HG02763 (cell line): ENCODE measurements at regions not wholly inside any gene's neighbourhood (a gene's known extent, or its start where the extent isn't known, plus 50 kb on each side); places are given as distances from the start of the nearest gene placed in this dataset.

Source experiments
- ATAC-seq: cut with Tn5 transposase; IDR thresholded peaks from one replicate; pipeline ENCODE4 v1.9.1; 2021; ENCODE audit warnings: mild to moderate bottlenecking, moderate library complexity; ENCODE audit not compliant: unreplicated experiment

DNA sequence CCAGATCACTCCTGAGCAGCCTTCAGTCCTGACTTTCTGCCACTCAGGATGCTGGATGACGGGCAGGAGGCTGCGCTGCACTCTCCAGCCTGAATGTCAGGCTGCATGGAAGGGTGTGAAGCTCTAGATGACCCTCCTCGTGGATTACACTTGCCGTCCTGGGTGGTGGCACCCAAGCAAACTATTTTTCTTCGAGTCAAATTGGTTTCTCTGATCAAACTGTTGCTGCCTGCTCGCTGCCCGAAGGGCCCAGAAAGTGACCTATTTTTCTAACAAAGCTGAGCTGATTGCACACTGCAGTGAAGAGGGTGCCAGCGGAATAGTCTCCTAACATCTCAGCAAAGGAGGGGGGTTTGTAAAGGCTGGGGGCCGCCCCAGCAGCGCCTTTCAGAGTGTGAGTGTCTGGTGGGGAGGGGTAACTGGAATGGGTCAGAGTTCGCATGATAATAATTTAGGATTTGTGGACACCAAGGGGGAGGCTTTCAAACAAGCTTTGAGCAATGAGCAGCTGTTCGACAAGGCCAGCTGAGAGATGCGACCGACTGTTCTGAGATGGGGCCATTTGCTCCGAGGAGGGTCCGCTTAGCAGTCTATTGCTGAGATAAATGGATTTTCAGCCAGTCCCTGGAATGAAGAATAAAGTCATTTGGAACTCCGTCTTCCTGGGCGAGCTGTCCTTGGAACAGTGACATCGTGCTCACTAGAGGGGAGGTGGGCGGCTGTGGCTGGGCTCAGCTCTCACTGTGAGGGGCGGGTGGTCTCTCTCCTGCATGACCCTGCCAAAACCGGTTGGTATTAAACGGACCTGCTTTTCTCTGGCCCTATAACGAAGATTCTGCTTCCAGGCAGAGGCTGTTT is 537.6 kb downstream of the BRD1 start:
- ATAC-seq, result no peak

DNA sequence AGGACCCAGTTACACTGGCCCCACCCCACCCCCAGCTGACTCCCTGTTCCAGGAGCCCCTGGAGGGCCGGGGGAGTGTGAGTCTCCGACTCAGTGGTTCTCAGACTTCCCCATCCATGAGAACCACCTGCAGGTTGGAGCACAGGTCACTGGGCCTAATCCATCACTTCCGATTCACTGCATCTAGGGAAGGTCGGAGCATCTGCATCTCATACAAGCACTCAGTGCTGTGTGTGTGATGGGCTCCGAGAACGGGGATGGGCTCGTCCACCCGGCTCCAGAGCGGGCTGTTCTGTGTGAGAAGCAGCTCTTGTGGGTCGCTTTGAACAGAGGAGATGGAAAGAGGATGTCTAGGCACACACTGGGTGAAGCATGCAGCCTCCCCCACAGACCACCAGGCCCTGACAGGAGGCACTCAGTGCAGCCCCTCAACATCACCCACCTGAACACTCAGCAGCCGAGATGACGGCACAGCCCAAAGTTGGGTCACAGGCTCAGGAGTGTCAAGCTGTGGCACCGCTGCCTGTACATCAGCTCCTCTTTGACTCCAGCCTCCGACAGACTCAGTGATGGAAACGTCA is 541.4 kb downstream of the BRD1 start:
- ATAC-seq, result no peak

DNA sequence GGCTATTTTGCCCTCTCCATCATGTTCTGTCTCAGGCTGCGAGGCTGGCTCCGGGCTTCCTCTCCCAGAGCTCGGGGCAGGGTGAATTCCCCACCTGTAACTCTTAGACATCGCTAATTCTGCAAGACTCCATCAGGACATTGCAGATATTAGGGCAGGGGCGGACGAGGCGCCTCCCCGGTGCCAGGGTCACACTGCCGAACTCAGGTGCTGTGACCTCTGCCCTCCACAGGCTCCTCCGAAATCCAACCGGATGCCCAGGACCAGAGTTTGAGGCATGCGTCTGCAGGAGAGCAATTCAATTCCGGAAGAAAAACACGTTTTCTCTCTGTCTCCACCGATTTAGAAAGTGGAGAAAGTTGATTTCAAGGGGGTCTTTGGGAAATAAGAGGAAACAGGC is 542.7 kb downstream of the BRD1 start:
- no peak for ATAC-seq

DNA sequence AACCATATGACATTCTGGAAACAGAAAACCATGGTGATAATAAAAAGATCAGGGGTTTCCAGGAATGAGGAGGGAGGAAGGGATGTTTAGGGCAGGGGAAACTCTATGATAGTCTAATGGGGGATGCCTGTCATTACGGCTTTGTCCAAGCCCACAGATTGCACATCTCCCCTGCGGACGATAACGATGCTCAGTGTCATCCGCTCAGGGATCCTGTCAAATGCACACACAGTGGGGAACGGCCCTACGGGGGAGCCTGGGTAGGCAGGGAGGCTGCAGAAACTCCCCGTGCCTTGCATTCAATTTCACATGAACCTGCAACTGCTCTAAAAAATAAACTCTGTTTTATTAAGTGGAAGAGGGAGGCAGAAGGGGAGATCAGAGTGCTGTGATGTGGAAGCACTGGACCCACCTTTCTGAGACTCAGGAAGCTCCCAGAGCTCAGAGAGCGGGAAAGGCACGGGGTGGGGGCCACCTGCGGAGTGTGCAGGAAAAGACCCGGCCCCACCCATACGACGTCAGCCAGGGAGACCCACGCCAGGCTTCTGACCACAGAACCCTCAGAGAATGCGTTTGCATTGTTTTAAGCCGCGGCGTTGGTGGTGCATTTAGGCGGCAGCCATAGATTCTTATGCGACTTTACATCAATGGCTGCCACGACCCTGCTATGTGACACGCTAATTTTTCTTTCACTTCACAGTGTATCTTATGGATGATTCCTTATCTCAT is 543.5 kb downstream of the BRD1 start:
- ATAC-seq, result no peak

DNA sequence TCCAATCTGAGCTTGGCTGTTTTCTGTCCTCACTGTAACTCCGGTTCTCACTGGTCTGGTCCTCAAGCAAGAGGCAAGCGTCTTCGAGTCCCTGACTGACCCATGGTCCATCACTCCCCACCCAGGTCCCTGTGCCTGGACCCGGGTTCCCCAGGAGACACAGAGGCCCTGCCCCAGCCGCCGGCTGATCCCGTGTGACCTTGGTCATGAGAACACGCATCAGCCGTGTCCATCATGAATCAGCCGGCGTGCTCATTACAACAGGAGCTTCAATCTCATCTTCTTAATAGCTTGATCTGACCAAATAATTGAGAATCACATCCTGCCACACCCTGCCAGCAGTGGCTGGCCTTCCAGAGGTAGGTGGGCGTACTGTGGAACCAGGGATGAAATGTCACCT is 545.1 kb downstream of the BRD1 start:
- ATAC-seq, result no peak

DNA sequence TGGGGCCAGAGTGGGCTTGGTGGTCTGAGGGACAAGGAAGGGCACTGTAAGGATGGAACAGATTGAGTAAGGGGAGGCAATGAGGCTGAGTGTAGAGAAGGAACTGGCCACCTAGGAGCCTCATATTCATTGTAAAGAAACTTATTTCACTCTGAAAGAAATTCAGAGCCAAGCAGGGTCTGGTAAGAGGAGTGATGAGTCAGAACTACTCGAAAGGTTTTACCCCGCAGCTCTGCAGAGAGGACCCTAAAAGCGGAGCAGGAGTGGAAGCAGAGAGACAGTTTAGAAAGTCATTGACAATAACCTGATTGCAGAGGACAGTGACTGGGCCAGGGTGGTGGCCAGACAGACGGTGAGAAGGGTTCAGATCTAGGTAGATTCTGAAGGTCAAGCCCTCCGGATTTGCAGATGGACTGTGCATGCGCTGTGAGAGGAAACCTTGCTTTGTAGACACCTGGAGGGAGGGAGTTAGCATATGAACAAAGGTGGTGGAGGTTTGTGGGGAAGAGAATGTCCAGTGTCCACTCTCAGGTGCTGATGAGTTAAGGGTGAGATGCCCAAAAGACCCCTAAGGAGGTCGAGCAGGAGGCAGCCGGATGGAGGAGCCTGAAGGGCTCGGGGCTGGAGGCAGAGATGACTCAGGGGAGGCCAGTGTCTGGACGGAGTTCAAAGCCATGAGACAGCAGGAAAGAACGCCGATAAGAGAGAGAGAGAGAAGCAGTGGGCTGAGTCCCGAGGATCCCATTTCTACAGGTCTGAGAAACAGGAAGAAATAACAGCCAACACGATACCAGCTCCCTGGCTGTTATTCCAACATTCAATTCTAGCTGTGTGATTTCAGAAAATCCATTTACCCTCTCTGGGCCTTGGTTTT is 546.0 kb downstream of the BRD1 start:
- ATAC-seq, result no peak

DNA sequence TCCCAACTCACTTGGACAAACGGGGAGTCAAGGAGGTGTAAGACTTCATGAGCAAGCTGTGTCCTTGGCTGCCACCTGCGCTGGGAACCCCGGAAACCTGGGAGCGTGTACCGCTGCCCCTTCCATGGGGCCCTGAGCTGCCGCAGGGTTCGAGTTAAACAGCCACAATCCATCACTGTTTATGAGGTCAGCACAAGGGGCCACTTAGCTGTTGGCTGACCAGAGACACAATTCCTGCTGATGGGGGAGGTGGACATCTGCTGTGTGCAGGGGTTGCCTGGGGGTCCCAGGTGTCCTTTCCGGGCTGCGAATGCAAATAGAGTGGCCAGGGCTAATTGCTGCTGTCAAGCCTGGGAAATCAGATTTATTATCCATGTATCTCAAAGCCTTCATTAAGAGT is 549.3 kb downstream of the BRD1 start:
- ATAC-seq, result no peak

DNA sequence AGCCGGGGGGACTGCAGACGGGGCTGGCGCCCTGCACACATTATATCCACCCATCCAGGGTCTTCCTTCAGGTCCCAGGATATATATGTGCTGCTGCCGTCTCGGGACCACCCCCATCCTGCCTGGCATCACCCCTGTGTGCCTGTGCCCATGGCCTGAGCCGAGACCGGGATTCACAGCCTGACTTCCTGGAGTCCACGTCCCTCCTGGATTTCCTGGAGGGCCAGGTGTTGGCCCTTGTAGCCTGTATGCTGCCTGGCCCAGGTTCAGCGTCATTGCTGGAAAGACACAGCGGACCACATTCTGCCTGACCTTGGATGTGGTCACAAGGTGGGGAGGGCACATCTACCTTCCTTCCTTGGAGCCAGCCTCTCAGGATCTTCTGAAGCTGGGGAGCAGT is 551.1 kb downstream of the BRD1 start:
- ATAC-seq, result no peak

DNA sequence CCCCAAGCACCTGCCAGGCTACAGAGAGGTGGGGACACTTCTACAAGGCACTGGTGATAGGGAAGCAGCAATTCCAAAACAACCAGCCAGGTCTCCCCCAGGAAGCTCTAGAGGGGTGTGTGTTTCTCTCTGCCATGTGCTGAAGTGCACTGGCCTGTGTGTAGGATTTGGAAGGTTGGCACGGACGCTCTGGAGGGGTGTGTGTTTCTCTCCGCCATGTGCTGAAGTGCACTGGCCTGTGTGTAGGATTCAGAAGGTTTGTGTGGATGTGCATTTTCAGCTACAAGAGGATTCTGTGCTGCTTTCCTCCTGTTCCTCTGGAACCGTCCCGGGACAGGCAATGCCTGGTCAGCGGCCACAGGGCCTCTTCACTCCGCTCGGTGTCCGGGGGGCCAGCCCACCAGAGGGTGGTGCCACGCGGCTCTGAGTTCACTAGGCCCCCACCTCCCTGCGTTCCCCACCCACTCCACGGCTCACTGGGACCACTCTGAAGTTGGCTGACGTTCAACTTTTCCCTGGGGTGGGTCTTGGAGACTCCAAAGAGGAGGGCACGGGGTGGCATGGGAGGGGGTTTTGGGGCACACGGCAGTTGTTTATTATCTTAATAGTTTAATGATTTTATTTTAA is 552.8 kb downstream of the BRD1 start:
- no peak for ATAC-seq

DNA sequence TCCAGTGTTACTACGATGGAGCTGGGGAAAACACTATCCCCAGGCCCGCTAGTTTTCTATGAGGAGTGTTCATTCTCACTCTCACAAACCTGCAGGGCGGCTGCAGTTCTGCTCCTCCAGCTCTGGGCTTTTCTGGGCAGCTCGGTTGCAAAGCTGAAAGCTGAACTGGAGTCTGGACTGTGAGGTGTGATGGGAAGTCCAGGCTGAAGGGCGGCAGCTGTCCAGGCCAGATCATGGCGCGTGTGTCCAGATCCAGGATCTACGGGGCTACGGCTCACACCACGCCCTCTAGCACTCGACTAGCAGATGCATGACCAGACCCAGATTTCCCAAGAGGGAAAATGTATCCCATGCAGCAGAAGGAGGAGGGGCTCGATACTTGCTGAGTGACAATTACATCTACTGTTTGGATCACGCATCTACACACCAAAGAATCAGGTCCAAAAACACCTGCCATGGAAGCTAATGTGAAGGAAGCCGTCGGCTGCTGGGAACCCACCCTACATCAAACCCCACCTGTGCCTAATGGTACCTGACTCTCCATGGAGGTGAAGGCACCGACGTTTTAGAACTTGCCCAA is 555.0 kb downstream of the BRD1 start:
- ATAC-seq, result no peak

DNA sequence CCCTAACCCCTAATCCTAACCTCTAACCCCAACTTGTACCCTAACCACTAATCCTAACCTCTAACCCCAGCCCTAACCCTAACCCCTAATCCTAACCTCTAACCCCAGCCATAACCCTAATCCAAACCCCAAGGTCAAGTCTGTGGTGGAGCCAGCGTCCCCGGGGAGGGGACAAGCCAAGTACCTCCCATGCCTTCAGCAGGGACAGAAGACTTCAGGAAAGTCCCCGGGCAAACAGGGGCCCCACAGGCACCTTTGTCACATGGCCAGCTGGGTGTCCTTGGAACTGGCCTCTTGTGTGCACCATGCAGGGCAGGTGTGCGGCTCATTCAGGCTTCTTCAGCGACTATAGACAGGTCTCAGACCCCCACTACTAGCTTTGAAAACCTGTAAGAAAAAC is 555.8 kb downstream of the BRD1 start:
- ATAC-seq, result no peak

DNA sequence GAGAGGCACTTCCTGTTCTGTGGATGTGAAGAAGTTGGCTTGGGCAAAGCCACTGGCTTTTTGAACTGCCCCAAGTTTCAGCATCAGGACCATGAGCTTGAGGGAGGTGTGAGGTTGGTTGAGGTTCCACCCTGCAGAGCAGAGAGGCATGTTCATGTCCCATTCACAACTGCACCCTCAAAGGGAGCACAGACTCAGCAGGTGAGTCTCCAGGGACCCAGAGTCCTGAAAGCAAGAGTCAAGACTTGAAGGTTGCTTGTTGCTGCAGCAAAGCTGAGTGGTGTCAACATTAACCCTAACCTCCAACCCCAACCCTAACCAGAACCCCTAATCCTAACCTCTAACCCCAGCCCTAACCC is 556.3 kb downstream of the BRD1 start:
- ATAC-seq, result no peak

DNA sequence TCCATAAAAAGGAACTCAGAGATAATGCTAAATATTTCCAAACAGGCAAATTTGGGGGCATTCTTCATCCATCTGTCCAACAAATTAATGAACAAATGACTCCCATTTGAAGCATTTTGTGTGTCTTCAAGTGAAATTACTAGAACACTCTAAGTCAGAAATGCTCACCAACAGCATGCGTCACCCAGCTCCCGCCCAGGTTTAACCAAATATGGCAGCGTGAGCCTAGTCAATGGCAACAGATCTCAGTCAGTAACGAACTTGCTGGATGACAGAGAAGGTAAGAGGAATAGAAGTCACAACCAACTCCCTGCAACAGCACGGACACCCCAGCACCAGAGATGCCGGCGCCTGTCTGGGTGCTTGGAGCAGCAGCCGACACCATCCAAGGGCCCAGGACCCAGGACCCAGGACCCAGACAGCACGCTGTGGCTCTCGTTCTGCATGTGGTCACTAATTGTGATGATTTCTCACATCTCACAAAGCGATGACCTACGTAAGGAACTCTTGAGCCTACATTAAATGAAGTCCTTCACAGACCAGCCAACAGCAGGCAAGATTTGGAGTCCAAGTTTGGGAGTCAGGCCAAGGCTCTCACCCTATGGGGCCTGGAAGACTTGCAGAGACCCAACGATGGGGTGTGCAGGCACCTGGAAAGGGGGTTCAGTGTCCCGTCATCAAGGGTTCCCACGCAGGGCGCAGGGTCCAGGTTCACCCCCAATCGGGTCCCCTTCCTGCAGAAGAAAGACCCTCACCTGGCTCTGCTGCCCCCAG is 556.9 kb downstream of the BRD1 start:
- no peak for ATAC-seq

DNA sequence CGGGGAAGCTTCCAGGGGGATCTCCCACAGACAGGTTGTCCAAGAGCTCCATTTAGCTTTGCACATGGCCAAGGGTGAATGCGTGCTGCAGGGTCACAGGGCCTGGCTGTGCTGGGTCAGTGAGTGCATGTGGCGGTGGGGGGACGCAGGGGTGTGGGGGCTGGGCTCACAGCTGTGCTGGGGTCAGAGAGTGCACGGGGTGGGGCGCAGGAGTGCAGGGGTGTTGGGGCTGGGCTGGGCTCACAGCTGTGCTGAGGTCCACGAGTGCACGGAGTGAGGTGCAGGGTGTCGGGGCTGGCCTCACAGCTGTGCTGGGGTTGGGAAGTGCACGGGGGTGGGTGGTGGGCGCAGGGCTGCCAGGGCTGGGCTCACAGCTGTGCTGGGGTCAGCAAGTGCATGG is 557.7 kb downstream of the BRD1 start:
- no peak for ATAC-seq

DNA sequence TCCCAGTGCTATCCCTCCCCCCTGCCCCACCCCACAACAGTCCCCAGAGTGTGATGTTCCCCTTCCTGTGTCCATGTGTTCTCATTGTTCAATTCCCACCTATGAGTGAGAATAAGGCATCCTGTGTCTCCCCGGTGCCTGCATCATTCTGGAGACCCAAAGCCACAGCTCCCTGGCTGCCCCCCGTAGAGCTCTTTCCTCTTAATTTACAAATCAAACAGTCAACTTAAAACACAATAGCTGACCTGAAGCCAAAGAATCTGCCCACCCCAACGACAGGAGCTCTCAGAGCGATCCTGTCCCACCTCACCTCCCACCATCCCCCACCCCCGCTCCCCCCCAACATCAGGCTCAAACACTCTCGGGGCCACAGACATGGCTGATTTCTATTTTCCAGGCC is 558.3 kb downstream of the BRD1 start:
- no peak for ATAC-seq

DNA sequence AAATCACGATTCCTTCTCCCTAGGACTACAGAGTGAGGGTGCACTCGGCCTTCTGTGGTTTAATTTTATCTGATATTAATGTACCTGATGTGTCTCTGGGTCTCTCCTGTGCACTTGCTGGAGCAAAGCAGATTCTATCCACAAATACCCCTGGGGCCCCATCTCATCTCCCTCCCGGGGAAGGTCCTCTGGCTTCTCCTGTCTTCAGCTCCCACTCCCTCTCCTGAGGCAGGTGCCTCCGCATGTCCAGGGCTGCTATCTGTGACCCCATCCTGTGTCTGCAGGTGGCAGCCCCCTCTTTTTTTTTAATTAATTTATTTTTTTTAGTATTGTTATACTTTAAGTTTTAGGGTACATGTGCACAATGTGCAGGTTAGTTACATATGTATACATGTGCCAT is 558.7 kb downstream of the BRD1 start:
- no peak for ATAC-seq

DNA sequence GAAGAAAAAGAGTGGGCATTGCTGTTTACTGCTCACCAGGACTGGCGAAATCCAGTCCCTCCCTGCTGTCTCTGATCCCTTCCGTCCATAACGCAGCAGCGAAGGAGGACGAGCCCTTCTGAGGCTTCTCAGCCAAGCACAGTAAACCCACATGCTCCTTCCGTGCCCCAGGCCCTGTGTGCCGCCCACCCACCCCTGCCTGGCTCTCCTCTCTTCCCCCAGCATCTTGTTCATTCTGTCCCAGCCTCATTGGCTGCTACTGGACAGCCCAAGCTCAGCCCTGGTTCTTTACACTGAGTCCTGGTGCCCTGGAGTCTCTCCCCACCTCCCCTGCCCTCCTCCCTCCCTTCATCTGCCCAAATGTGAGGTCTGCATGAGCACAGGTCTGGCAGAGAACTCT is 559.7 kb downstream of the BRD1 start:
- ATAC-seq, result no peak

DNA sequence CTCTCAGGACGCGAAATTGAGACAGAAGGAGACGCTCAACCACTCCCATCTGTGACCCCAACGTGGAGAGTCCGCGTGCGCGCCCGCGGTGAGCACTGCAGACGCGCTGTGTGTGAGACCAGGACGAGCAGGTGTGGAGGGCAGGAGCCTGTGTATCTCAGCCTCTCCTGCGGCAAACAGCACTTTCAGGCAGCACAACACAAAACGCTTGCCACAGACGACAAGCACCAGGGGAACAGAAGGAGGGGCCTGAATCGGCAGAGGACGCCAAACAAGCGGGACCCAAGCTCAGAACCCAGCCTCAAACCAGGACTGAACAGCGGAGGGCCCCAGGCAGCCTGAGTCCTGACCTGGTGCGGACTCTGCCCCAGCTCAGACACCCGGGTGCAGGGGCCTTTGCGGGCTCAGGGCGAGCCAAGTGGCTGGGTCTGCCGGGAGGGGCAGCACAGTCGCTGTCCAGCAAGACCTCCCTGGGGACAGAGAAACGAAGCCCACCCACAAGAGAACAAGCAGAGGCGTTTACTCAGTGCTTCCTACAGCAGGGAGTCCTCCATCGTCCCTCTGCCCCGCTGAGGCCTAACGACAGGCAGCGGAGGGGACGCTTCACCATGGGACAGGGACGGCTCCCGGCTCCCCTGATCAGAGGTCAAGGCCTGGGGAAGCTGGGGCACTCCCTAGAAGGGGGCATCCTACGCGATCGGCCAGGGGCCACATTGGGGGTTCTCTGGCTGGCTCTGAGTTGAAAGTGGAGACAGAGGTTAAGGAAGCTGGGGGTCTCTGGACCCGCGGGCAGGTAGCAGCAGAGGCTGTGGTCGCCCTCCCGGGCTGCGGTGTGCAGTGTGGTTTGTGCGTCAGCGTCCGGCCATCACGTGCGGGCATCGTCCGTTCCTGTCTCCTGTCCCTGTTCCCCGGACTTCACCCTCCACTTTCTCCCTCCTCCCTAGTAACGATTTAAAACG is 560.8 kb downstream of the BRD1 start:
- no peak for ATAC-seq

DNA sequence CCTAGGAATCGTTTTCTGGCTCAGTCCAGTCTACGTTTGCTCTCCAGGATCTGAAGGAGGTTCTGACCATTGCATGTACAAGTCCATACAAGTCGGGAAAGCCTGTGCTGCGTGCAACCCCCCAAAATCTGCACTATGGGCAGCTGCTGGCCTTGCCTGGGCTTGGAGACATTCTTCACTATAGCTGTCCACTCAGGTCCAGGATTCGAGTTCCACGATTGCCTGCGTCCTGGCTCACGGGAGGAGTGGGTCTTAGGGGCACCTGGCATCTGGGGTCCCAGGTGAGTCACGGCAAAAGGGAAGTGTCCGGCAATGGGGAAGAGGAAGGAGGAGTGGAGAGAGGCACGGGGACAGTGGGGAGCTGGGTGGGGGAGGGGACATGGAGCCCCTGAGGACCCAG is 563.0 kb downstream of the BRD1 start:
- no peak for ATAC-seq
